ENCODE measurements at regions not wholly inside any gene's neighbourhood (a gene's known extent, or its start where the extent isn't known, plus 50 kb on each side); places are given as distances from the start of the nearest gene placed in this dataset.

- TF ChIP-seq CTCF (IDR thresholded peaks at IDR 0.05; ENCODE audit: insufficient read depth, low read length) (no peak), POLR2AphosphoS5 (IDR thresholded peaks at IDR 0.05; ENCODE audit: low read depth) (no peak), GABPA (IDR thresholded peaks at IDR 0.05; ENCODE audit: low read depth) (no peak), REST (IDR thresholded peaks at IDR 0.05; ENCODE audit: insufficient replicate concordance, low read depth) (no peak)
Observed at GRCh38 chr5:6302075-6302474, 76.3 kb downstream of the MED10 start.

Measured in HL-60 (cell line).